Mesenchymal stem cell (in vitro differentiated cells and primary cell): ENCODE measurements at regions not wholly inside any gene's neighbourhood (a gene's known extent, or its start where the extent isn't known, plus 50 kb on each side); places are given as distances from the start of the nearest gene placed in this dataset.
"Not testable (repeated sequence)": the region's sequence is repeated elsewhere in the genome, so short reads cannot be mapped to it uniquely, and the experiment has no call there.

Experiments
- DNase-seq: peaks from one replicate; pipeline ENCODE4 v3.0.0-alpha.2; 2013
- H2AFZ ChIP-seq: one replicate; pipeline ENCODE4 v1.6.1; 2013; ENCODE audit warnings: low read depth, mild to moderate bottlenecking, control low read depth, inconsistent platforms, low read length, moderate library complexity
- H2AK5ac ChIP-seq: 2 replicates; pipeline ENCODE4 v1.6.1; 2013; ENCODE audit warnings: low read length, moderate library complexity, mild to moderate bottlenecking, inconsistent platforms; ENCODE audit not compliant: severe bottlenecking
- H2BK120ac ChIP-seq: one replicate; pipeline ENCODE4 v1.6.1; 2013; ENCODE audit warnings: low read depth, mild to moderate bottlenecking, inconsistent platforms, low read length, moderate library complexity
- H2BK12ac ChIP-seq, 2 experiments: one replicate each; pipeline ENCODE4 v1.6.1; 2013; ENCODE audit warnings: inconsistent platforms in 2 of 2, low read length in 2 of 2, mild to moderate bottlenecking in 2 of 2, moderate library complexity in 2 of 2, control low read depth in 1 of 2
- H2BK15ac ChIP-seq: one replicate; pipeline ENCODE4 v1.6.1; 2013; ENCODE audit warnings: mild to moderate bottlenecking, low read depth, inconsistent platforms; ENCODE audit not compliant: poor library complexity, severe bottlenecking
- H2BK5ac ChIP-seq: 2 replicates; pipeline ENCODE4 v1.6.1; 2013; ENCODE audit warnings: low read depth, mild to moderate bottlenecking, low read length, control low read depth, inconsistent platforms; ENCODE audit not compliant: poor library complexity, severe bottlenecking
- H3K14ac ChIP-seq, 2 experiments: one replicate each; pipeline ENCODE4 v1.6.1; 2013; ENCODE audit warnings: inconsistent platforms in 2 of 2, low read length in 2 of 2, control low read depth in 1 of 2, mild to moderate bottlenecking in 1 of 2, moderate library complexity in 1 of 2
- H3K18ac ChIP-seq, 2 experiments: one replicate each; pipeline ENCODE4 v1.6.1; 2013; ENCODE audit warnings: inconsistent platforms in 2 of 2, low read length in 2 of 2, control low read depth in 1 of 2, low read depth in 1 of 2, mild to moderate bottlenecking in 1 of 2
- H3K23ac ChIP-seq, 2 experiments: one replicate each; pipeline ENCODE4 v1.6.1; 2013; ENCODE audit warnings: inconsistent platforms in 2 of 2, low read length in 2 of 2, mild to moderate bottlenecking in 2 of 2, moderate library complexity in 2 of 2, control low read depth in 1 of 2
- H3K27ac ChIP-seq: 2 replicates; pipeline ENCODE4 v1.5.1; 2013; ENCODE audit warnings: mild to moderate bottlenecking, moderate library complexity, low read length, control low read depth, inconsistent platforms; ENCODE audit not compliant: poor library complexity, severe bottlenecking
- H3K27me3 ChIP-seq, 2 experiments: 2 replicates each; pipeline versions ENCODE4 v1.6.1 to v1.7.0; 2013; ENCODE audit warnings: low read length in 2 of 2, mild to moderate bottlenecking in 2 of 2, moderate library complexity in 2 of 2, control low read depth in 1 of 2, inconsistent platforms in 1 of 2; ENCODE audit not compliant: control insufficient read depth in 1 of 2, insufficient read depth in 1 of 2
- H3K36me3 ChIP-seq, 2 experiments: 2 replicates each; pipeline versions ENCODE4 v1.6.1 to v1.7.0; 2013; ENCODE audit warnings: low read length in 2 of 2, control low read depth in 1 of 2, inconsistent platforms in 1 of 2, low read depth in 1 of 2, mild to moderate bottlenecking in 1 of 2; ENCODE audit not compliant: insufficient read depth in 2 of 2, control insufficient read depth in 1 of 2
- H3K4ac ChIP-seq, 2 experiments: one replicate each; pipeline ENCODE4 v1.6.1; 2013; ENCODE audit warnings: inconsistent platforms in 2 of 2, low read length in 2 of 2, mild to moderate bottlenecking in 2 of 2, moderate library complexity in 2 of 2, control low read depth in 1 of 2, low read depth in 1 of 2
- H3K4me1 ChIP-seq: 2 replicates; pipeline ENCODE4 v1.6.1; 2013; ENCODE audit warnings: low read depth, low read length, control low read depth; ENCODE audit not compliant: control insufficient read depth, insufficient read depth
- H3K4me2 ChIP-seq: 2 replicates; pipeline ENCODE4 v1.6.1; 2013; ENCODE audit warnings: low read length, mild to moderate bottlenecking, inconsistent platforms; ENCODE audit not compliant: poor library complexity, severe bottlenecking
- H3K4me3 ChIP-seq, 2 experiments: 2 replicates each; pipeline versions ENCODE4 v1.5.1 to v1.7.0; 2013; ENCODE audit warnings: low read length in 2 of 2, mild to moderate bottlenecking in 2 of 2, control low read depth in 1 of 2, low read depth in 1 of 2; ENCODE audit not compliant: insufficient read depth in 1 of 2
- H3K79me1 ChIP-seq: replicated peaks from 2 replicates; pipeline ENCODE4 v1.6.1; 2013; ENCODE audit warnings: mild to moderate bottlenecking, control low read depth, low read length, inconsistent platforms; ENCODE audit not compliant: poor library complexity, severe bottlenecking
- H3K9ac ChIP-seq: 2 replicates; pipeline ENCODE4 v1.7.0; 2013; ENCODE audit warnings: mild to moderate bottlenecking, low read length, moderate library complexity
- H3K9me3 ChIP-seq: 2 replicates; pipeline ENCODE4 v1.7.0; 2013; ENCODE audit warnings: mild to moderate bottlenecking, low read length; ENCODE audit not compliant: control insufficient read depth
- H4K8ac ChIP-seq: one replicate; pipeline ENCODE4 v1.6.1; 2013; ENCODE audit warnings: inconsistent platforms, mild to moderate bottlenecking, low read length, moderate library complexity
- H4K91ac ChIP-seq: one replicate; pipeline ENCODE4 v1.6.1; 2013; ENCODE audit warnings: mild to moderate bottlenecking, low read length, inconsistent platforms
- WGBS: methylation state at CpG from one replicate; pipeline ENCODE4 v1.1.7; 2013; ENCODE audit warnings: mixed read lengths; 5-methylcytosine and 5-hydroxymethylcytosine counted together

DNA sequence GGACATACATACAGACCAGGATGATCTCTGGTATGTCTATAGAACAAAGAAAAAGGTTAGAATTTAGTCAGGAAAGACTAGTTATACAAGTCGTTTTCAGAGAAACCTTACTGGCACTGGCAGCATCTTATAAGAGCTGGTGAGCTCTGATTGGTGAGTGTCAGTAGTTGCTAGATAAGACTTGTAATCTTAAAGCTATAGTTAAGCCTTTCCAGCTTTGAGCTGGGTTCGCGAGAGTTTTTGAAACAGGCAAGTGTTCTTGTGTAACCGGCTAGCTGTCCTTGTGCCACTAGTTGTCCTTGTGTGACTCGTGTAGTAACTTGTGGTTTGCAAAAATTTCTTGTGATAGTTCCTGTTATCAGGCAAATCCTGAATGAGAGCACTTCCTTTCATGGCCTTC is 740.9 kb downstream of the GALC start:
- H3K14ac ChIP-seq: no peak overlapping the region
- 86% methylated on average over 5 of the region's 5 CpGs for WGBS
- no peak overlapping the region for H2BK120ac ChIP-seq

DNA sequence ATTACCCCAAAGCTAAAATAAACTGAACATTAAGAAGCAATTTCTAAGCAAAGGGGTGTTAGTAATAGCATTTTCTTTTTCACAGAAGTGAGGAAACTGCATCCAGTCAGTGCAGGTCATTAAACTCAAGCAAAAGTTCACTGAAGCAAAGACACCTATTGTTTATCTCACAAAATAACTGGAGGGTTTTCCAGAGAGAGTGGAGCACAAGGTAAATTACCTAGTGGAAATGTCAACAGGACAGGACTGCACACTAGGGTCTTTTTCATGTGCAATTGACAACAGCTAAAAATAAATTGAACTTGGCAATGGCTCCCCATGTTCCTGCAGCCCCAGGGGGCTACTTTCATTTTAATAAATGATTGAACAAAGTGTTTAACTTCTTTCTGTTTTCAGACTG is 742.0 kb downstream of the GALC start:
- Histone ChIP-seq H3K4me3 (no peak overlapping the region), H3K36me3 (no peaks in the 10 kb centered on the region), H2BK120ac (no peak overlapping the region), H2AFZ (no peak overlapping the region), H3K4me2 (no peak overlapping the region), H3K18ac (no peak overlapping the region), H3K4ac (no peak overlapping the region), H3K27me3 (no peaks in the 10 kb centered on the region), H3K14ac (no peak overlapping the region), H3K9ac (no peak overlapping the region), H4K8ac (no peak overlapping the region), H3K4me1 (no peaks in the 10 kb centered on the region), H3K27ac (no peak overlapping the region), H3K23ac (no peak overlapping the region), H3K9me3 (peaks cover 5% of the 10 kb centered on the region), H4K91ac (no peak overlapping the region), H2BK12ac (no peak overlapping the region), H2BK15ac (no peak overlapping the region), H2BK5ac (no peak overlapping the region), H3K79me1 (no peaks in the 10 kb centered on the region), H2AK5ac (no peak overlapping the region)
- no peak for DNase-seq

More for the DNA sequence above, 740.9 kb downstream of the GALC start:
- no peak overlapping the region for H2BK12ac ChIP-seq
- no peaks in the 10 kb centered on the region for H3K36me3 ChIP-seq
- H3K4me1 ChIP-seq: no peaks in the 10 kb centered on the region
- H3K4ac ChIP-seq: no peak overlapping the region
- no peak overlapping the region for H3K27ac ChIP-seq
- H3K18ac ChIP-seq: no peak overlapping the region
- H2BK5ac ChIP-seq: no peak overlapping the region
- no peak overlapping the region for H3K9ac ChIP-seq
- H4K91ac ChIP-seq: no peak overlapping the region
- no peak overlapping the region for H3K4me2 ChIP-seq
- no peak overlapping the region for H3K23ac ChIP-seq
- peak; percentile 51 for DNase-seq
- H2AK5ac ChIP-seq: peak overlapping the region; percentile 73
- no peak overlapping the region for H3K4me3 ChIP-seq
- no peaks in the 10 kb centered on the region for H3K79me1 ChIP-seq
- H2BK15ac ChIP-seq: no peak overlapping the region
- H4K8ac ChIP-seq: no peak overlapping the region
- no peaks in the 10 kb centered on the region for H3K27me3 ChIP-seq
- no peak overlapping the region for H2AFZ ChIP-seq
- H3K9me3 ChIP-seq: no peaks in the 10 kb centered on the region

DNA sequence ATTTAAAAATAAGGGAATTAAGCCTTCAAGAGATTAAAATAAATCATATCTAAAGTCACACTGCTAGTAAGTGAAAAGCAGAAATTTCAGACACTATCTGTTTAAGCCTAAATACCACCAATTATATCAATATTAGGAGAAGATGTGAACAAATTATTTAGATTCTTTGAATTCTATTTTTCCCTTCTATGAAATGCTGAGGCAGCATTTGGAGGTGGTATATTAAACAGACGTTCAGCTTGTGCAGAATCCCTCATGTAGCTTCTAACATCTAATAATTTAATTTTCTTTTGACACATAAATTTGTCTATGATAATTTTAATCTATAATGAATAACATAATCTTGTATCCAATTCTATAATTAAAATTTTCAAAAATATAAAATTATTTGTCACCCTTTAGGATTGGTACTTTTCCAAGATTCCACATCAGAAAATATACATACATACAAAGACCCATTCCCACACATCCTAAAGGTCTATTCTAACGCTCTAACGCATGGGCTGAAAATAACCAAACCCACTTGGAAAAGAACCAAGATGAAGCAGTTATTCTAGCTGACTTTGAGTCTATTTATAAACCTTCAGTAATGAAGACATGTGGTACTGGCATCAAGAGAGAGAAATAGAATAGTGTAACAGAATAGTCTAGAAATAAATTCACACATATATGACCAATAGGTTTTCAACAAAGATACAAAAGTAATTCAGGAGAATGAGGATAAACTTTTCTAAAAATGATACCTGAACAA is 751.8 kb downstream of the GALC start:
- Histone ChIP-seq H3K36me3 (no peaks in the 10 kb centered on the region), H3K4me3 (no peak overlapping the region), H3K27me3 (no peaks in the 10 kb centered on the region), H3K4me1 (peaks cover 1% of the 10 kb centered on the region), H2AFZ (no peak overlapping the region), H4K8ac (no peak overlapping the region), H2BK15ac (no peak overlapping the region), H2BK12ac (no peak overlapping the region), H3K23ac (no peak overlapping the region), H4K91ac (no peak overlapping the region), H3K18ac (no peak overlapping the region), H3K14ac (no peak overlapping the region), H3K9ac (no peak overlapping the region), H2BK120ac (no peak overlapping the region), H3K9me3 (peaks cover 2% of the 10 kb centered on the region), H3K4ac (no peak overlapping the region), H2AK5ac (no peak overlapping the region), H2BK5ac (no peak overlapping the region), H3K79me1 (no peaks in the 10 kb centered on the region), H3K27ac (no peak overlapping the region), H3K4me2 (no peak overlapping the region)
- peak; percentile 32 for DNase-seq
- WGBS: 82% methylated on average over 2 of the region's 3 CpGs

DNA sequence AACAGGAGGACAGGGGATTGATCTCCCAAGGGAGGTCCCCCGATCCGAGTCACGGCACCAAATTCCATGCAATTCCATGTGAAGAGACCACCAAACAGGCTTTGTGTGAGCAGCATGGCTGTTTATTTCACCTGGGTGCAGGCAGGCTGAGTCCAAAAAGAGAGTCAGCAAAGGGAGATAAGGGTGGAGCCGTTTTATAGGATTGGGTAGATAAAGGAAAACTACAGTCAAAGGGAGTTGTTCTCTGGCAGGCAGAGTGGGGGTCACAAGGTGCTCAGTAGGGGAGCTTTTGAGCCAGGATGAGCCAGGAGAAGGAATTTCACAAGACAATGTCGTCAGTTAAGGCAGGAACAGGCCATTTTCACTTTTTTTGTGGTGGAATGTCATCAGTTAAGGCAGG is 752.7 kb downstream of the GALC start:
- H2AK5ac ChIP-seq, H3K4ac ChIP-seq, H2BK15ac ChIP-seq, H3K9ac ChIP-seq, H3K4me1 ChIP-seq, H3K27ac ChIP-seq, H3K27me3 ChIP-seq, DNase-seq, H4K91ac ChIP-seq, H4K8ac ChIP-seq, H3K18ac ChIP-seq, H3K23ac ChIP-seq, H2BK12ac ChIP-seq, H2BK5ac ChIP-seq, H3K4me3 ChIP-seq, H3K14ac ChIP-seq, H3K79me1 ChIP-seq, H3K4me2 ChIP-seq, H2AFZ ChIP-seq, H3K9me3 ChIP-seq, H2BK120ac ChIP-seq, H3K36me3 ChIP-seq: not testable (repeated sequence)
- 41% methylated on average over 4 of the region's 5 CpGs for WGBS
